ENCODE measurements at regions not wholly inside any gene's neighbourhood (a gene's known extent, or its start where the extent isn't known, plus 50 kb on each side); places are given as distances from the start of the nearest gene placed in this dataset.

GRCh38 chr6:110033101-110033500 lies 55.0 kb downstream of the GPR6 start:
- DNase-seq = no peak

GRCh38 chr6:110033749-110034666 lies 55.9 kb downstream of the GPR6 start:
- no peak for DNase-seq

DNA sequence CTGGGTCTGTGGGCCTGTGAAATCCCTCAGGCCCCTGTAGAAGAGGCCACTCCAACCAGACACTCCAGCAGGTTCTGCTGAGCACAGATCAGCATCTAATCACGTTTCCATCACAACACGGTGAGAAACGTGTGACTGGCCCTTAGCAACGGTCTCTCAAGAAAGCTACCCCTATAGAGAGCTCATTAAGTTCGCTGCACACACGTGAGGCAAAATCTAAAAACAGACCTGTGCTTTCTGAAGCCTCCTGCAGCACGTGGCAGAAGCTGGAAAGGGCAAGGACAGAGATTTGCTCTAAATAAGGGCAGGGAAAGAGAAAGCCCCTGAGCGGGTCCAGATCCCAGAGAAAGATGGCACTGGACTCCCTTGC lies 56.5 kb downstream of the GPR6 start:
- peak in 1 of 56 donors; percentile 24 for DNase-seq

DNA sequence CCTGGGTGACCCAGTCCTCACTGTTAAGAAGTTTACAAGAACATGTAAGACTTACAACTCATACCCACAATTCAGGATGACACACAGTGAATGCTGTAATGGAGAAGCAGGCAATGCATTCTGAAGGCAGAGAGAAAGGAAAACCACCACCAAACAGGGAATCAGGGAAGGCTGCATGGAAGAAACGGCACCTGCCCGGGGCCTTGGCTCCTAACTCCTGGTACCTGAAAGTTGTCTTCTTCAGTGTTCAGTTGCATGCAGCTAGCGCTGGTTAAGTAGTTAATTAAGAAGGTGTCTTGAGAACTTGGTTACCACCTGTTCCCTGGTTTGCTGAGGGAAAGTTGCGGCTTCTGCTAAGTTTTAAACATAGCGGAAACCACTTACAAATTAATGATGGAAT lies 57.2 kb downstream of the GPR6 start:
- no peak for DNase-seq

DNA sequence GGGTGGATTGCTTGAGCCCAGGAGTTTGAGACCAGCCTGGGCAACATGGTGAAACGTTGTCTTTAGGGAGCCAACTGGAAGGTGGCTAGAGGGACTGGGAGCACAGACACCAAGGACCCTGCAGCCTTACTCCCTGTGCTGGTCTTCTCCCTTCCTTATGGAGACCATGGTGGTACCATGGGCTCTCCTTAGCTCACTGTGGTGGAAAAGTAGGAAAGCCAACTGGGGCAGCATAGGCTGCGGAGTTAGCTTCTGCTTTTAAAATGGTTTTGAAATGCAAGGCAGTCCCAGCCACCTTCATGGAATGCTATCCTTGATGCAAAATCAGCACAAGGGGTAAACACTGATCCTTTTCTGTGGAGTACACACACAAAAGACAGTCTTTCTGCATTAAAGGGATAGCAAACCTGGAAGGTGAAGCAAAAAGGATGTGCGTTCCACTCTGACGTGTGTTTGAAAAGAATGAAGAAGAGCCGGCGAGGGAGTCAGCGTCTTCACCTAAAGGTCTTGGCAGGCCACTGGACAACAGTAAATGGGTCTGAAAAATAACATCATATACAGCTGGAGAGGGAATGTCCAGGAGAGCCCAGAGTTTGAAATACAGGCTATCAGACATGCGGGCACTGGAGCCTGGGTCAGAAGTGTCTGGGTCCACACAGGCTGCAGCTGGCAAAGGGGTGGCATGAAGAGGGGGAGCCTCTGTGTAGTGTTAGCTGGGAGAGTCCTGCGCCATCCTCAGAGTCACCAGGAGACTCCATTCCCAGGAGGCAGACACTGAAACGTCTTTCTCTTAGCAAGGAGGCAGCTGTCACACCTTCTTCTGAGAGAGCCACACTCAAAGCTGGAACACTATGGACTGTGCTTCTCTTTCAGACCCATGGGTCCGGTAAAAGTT lies 58.5 kb downstream of the GPR6 start:
- DNase-seq = no peak

GRCh38 chr6:110037726-110038295 lies 59.7 kb downstream of the GPR6 start:
- no peak for DNase-seq

- DNase-seq = peak in 52 of 56 donors; percentile 14 to 92 (median 59)
These were observed 61.4 kb downstream of the GPR6 start for GRCh38 chr6:110039364-110039980.

- DNase-seq = peak in 1 of 56 donors; percentile 43
These were observed 61.9 kb downstream of the GPR6 start for GRCh38 chr6:110039981-110040383.

- DNase-seq = no peak
These were observed 62.6 kb downstream of the GPR6 start for GRCh38 chr6:110040716-110041115.

- peak in 3 of 56 donors; percentile 6 to 21 (median 8) for DNase-seq
These were observed 63.0 kb downstream of the GPR6 start for GRCh38 chr6:110041126-110041525.

GRCh38 chr6:110041830-110042229 lies 63.7 kb downstream of the GPR6 start:
- DNase-seq = no peak

DNA sequence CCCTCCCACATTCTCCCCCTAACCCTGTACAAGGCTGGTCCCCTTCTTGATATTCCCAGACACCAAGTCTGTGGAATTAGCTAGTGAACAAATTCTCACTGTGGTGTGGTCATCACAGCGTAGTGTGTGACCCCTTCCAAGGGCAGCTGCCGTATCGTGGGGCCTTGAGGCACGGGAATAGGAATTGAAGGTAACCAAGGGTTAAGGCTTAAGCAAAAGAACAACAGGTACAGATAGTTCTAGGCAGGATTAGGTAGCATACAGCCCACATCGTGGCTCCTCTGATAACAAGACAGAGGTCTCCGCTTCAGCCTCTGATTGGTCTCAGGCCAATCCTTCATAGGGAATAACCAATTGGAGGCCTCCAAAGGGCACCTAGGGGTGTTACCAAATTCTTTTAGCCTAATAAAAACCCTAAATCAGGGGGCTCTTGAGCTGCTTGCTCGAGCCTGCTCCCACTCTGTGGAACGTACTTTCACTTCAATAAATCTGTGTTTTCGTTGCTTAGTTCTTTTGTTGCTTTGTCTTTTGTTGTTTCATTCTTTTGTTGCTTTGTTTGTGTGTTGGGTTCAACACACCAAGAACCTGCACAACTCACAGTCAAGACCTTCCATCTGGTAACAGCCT lies 64.7 kb downstream of the GPR6 start:
- no peak for DNase-seq

- DNase-seq = no peak
These were observed 65.4 kb downstream of the GPR6 start for GRCh38 chr6:110043366-110043994.

GRCh38 chr6:110044096-110044495 lies 66.0 kb downstream of the GPR6 start:
- DNase-seq = no peak

- DNase-seq = no peak
These were observed 66.5 kb downstream of the GPR6 start for GRCh38 chr6:110044622-110045021.

GRCh38 chr6:110048221-110048875 lies 70.2 kb downstream of the GPR6 start:
- no peak for DNase-seq

DNA sequence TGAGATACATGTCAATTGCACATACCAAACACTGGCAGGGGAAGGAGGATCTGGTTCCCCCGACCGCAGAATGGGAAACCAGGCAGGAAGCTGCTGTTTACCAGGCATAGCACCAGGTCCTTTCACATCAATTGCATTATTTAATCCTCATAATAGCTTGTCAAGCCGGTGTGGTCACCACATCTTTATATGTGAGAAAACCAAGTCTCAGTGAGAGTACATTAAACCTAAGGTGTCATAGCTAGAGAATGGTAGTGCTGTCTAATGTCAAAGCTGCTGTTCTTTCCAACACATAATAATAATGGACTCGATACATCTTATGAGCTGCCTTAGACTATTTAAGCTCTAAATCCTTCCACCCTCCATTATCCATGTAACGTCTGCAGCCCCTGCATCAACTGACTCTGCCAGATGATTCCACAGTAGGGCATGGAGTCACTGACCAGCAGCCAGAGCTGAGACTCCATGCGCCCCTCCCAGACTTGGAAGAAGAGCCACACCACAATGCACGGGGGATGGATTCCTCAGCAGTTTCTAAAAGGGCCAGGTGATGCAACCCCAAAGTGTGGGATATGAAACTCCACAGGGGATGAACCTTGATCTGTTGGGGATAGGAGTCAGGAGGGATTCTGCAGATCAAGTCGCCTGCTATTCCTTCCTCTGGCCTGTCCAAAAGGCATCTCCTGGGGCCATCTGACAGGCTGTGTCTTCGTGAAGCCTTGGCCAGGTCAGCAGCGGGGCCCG lies 71.8 kb downstream of the GPR6 start:
- no peak for DNase-seq
